HEK293 (cell line): ENCODE measurements at regions not wholly inside any gene's neighbourhood (a gene's known extent, or its start where the extent isn't known, plus 50 kb on each side); places are given as distances from the start of the nearest gene placed in this dataset.

Experiments used
- CTCF ChIA-PET: fragments of 350-600 bp; formaldehyde crosslinking; extraction: SDS; loops from one replicate; lab custom pipeline; 2021; ENCODE audit warnings: antibody characterized with exemption; lab: Yijun Ruan, JAX
- POLR2A ChIA-PET: fragments of 300-600 bp; formaldehyde crosslinking; extraction: SDS; loops from one replicate; lab custom pipeline; 2020; ENCODE audit warnings: antibody characterized with exemption, inconsistent platforms; lab: Yijun Ruan, JAX
- H3K27ac ChIP-seq: fragments of 200-500 bp; sonication (Bioruptor generic); 2 replicates; pipeline ENCODE4 v1.5.1; 2014; ENCODE audit warnings: low read depth, low read length, control low read depth, inconsistent platforms; ENCODE audit errors: extremely low read depth
- H3K36me3 ChIP-seq, 2 experiments: fragments of 200-500 bp in 1 of 2; sonication (Bioruptor generic) in 1 of 2; 1 replicate in 1 of 2; 2 replicates in 1 of 2; pipeline ENCODE4 v1.5.1; 2014 to 2017; ENCODE audit warnings: inconsistent platforms in 2 of 2, low read length in 2 of 2; ENCODE audit not compliant: control insufficient read depth in 2 of 2, insufficient read depth in 1 of 2
- H3K4me1 ChIP-seq: fragments of 200-500 bp; sonication (Bioruptor generic); 2 replicates; pipeline ENCODE4 v1.5.1; 2014; ENCODE audit warnings: mild to moderate bottlenecking, low read length, inconsistent platforms; ENCODE audit not compliant: control insufficient read depth, insufficient read depth
- H3K4me3 ChIP-seq: 2 replicates; pipeline ENCODE4 v1.5.1; 2011; ENCODE audit warnings: low read depth, mild to moderate bottlenecking, control low read depth, low read length, moderate library complexity
- H3K9me3 ChIP-seq: fragments of 200-500 bp; sonication (Bioruptor generic); 2 replicates; pipeline ENCODE4 v1.5.1; 2014; ENCODE audit warnings: low read depth, low read length, inconsistent platforms; ENCODE audit not compliant: control insufficient read depth, insufficient read depth
- AEBP2 ChIP-seq: fragments of 450-650 bp; formaldehyde crosslinking; IDR thresholded peaks from 2 replicates; pipeline ENCODE4 v1.5.1; 2016; ENCODE audit warnings: missing biosample characterization, missing genetic modification characterization, borderline replicate concordance
- BCL11A ChIP-seq: fragments of 450-650 bp; formaldehyde crosslinking; IDR thresholded peaks from 2 replicates; pipeline ENCODE4 v1.5.1; 2016; ENCODE audit warnings: low read depth, missing biosample characterization, missing genetic modification characterization
- BCL11B ChIP-seq: fragments of 450-650 bp; formaldehyde crosslinking; IDR thresholded peaks from 2 replicates; pipeline ENCODE4 v1.5.1; 2016; ENCODE audit warnings: low read depth, missing biosample characterization, missing genetic modification characterization
- EGR2 ChIP-seq: fragments of 450-650 bp; formaldehyde crosslinking; IDR thresholded peaks from 2 replicates; pipeline ENCODE4 v1.5.1; 2016; ENCODE audit warnings: low read depth, missing biosample characterization, missing genetic modification characterization
- PRDM6 ChIP-seq: fragments of 450-650 bp; formaldehyde crosslinking; IDR thresholded peaks from 2 replicates; pipeline ENCODE4 v1.5.1; 2017; ENCODE audit warnings: missing biosample characterization, missing genetic modification characterization
- REPIN1 ChIP-seq: fragments of 450-650 bp; formaldehyde crosslinking; IDR thresholded peaks from 2 replicates; pipeline ENCODE4 v1.5.1; 2017; ENCODE audit warnings: missing biosample characterization, missing genetic modification characterization, low read depth
- TCF7L2 ChIP-seq: IDR thresholded peaks from 2 replicates; pipeline ENCODE4 v1.6.1; 2011; ENCODE audit warnings: low read depth, mild to moderate bottlenecking, inconsistent platforms, low read length, moderate library complexity, borderline replicate concordance
- ZBTB10 ChIP-seq: fragments of 450-650 bp; formaldehyde crosslinking; IDR thresholded peaks from 2 replicates; pipeline ENCODE4 v1.5.1; 2016; ENCODE audit warnings: missing biosample characterization, missing genetic modification characterization
- ZFP41 ChIP-seq: fragments of 450-650 bp; formaldehyde crosslinking; IDR thresholded peaks from 2 replicates; pipeline ENCODE4 v1.5.1; 2016; ENCODE audit warnings: missing biosample characterization, missing genetic modification characterization, borderline replicate concordance
- ZNF121 ChIP-seq: fragments of 450-650 bp; formaldehyde crosslinking; IDR thresholded peaks from 2 replicates; pipeline ENCODE4 v1.5.1; 2016; ENCODE audit warnings: missing biosample characterization, missing genetic modification characterization
- ZNF140 ChIP-seq: fragments of 450-650 bp; formaldehyde crosslinking; IDR thresholded peaks from 2 replicates; pipeline ENCODE4 v1.5.1; 2016; ENCODE audit warnings: missing biosample characterization, missing genetic modification characterization
- ZNF16 ChIP-seq: fragments of 450-650 bp; formaldehyde crosslinking; IDR thresholded peaks from 2 replicates; pipeline ENCODE4 v1.5.1; 2016; ENCODE audit warnings: low read depth, missing biosample characterization, missing genetic modification characterization
- ZNF391 ChIP-seq: fragments of 450-650 bp; formaldehyde crosslinking; IDR thresholded peaks from 2 replicates; pipeline ENCODE4 v1.5.1; 2016; ENCODE audit warnings: low read depth, missing biosample characterization, missing genetic modification characterization, borderline replicate concordance
- ZNF398 ChIP-seq: fragments of 450-650 bp; formaldehyde crosslinking; IDR thresholded peaks from 2 replicates; pipeline ENCODE4 v1.5.1; 2017; ENCODE audit warnings: missing biosample characterization, missing genetic modification characterization
- ZNF558 ChIP-seq: fragments of 450-650 bp; formaldehyde crosslinking; IDR thresholded peaks from 2 replicates; pipeline ENCODE4 v1.5.1; 2016; ENCODE audit warnings: missing biosample characterization, missing genetic modification characterization
- ZNF571 ChIP-seq: fragments of 450-650 bp; formaldehyde crosslinking; IDR thresholded peaks from 2 replicates; pipeline ENCODE4 v1.5.0; 2017; ENCODE audit warnings: missing biosample characterization, missing genetic modification characterization
- ZNF600 ChIP-seq: fragments of 450-650 bp; formaldehyde crosslinking; IDR thresholded peaks from 2 replicates; pipeline ENCODE4 v1.5.1; 2016; ENCODE audit warnings: missing biosample characterization, missing genetic modification characterization
- ZNF639 ChIP-seq: fragments of 450-650 bp; formaldehyde crosslinking; IDR thresholded peaks from 2 replicates; pipeline ENCODE4 v1.5.1; 2016; ENCODE audit warnings: missing biosample characterization, missing genetic modification characterization

GRCh38 chr20:2236256-2236655, 59.5 kb upstream of the TGM3 start:
- H3K27ac ChIP-seq: no peak overlapping the region
- no peak overlapping the region for H3K4me3 ChIP-seq
- TF ChIP-seq AEBP2 (tag by site-specific recombination) (no peak), ZBTB10 (tag by site-specific recombination) (no peak), ZNF639 (tag by site-specific recombination) (no peak), PRDM6 (tag by site-specific recombination) (no peak), ZNF391 (no peak), ZNF571 (tag by site-specific recombination) (no peak), BCL11B (tag by site-specific recombination) (no peak), REPIN1 (tag by site-specific recombination) (no peak), ZNF121 (tag by site-specific recombination) (no peak), ZNF140 (tag by site-specific recombination) (no peak), ZNF558 (no peak), ZNF398 (no peak), ZFP41 (no peak), BCL11A (tag by site-specific recombination) (no peak)
- no peaks in the 10 kb centered on the region for H3K9me3 ChIP-seq
- H3K36me3 ChIP-seq: no peaks in the 10 kb centered on the region
- CTCF ChIA-PET: interaction anchor here (0.6 to 0.9 kb wide), 5 partner anchors 28 to 1226 kb away, joined by 3 to 6 read pairs (median 3); no protein-coding TSS in a partner anchor
- POLR2A ChIA-PET: no interaction called here
- H3K4me1 ChIP-seq: no peaks in the 10 kb centered on the region

GRCh38 chr20:2237059-2237458, 58.7 kb upstream of the TGM3 start:
- Histone ChIP-seq H3K36me3 (no peaks in the 10 kb centered on the region), H3K9me3 (no peaks in the 10 kb centered on the region), H3K27ac (no peak overlapping the region), H3K4me3 (no peak overlapping the region), H3K4me1 (no peaks in the 10 kb centered on the region)
- ChIA-PET POLR2A (no interaction called here), CTCF (interaction anchor here (0.9 kb wide), 1 partner anchor 64 kb away, joined by 6 read pairs; no protein-coding TSS in a partner anchor)
- TF ChIP-seq EGR2 (tag by site-specific recombination) (0 out of 2 replicates have a peak, but pooled peaks have one; percentile 13), ZNF16 (tag by site-specific recombination) (no peak), TCF7L2 (no peak), ZNF600 (no peak)
